OCI-LY7 (cell line): ENCODE measurements at regions not wholly inside any gene's neighbourhood (a gene's known extent, or its start where the extent isn't known, plus 50 kb on each side); places are given as distances from the start of the nearest gene placed in this dataset.

ENCODE experiments used
- BruUV-seq: library from RNA; stranded (reverse); fragments of 400-500 nt; replicated peaks from 2 replicates; lab custom pipeline; 2021; lab: Mats Ljungman, UMichigan
- CTCF ChIA-PET: fragments of 300-600 bp; sonication (Branson Sonifier 250); formaldehyde crosslinking; loops from one replicate; lab custom pipeline; 2022; ENCODE audit warnings: antibody characterized with exemption; ENCODE audit not compliant: unreplicated experiment; lab: Charles Lee
- POLR2A ChIA-PET: fragments of 300-600 bp; sonication (Branson Sonifier 250); formaldehyde crosslinking; loops from one replicate; lab custom pipeline; 2022; ENCODE audit warnings: antibody characterized with exemption; lab: Charles Lee
- DNase-seq: peaks from one replicate; pipeline ENCODE4 v3.0.0-alpha.2; 2015; ENCODE audit warnings: low spot score
- H2AFZ ChIP-seq: fragments of 200-600 bp; sonication (generic), shearing (Covaris generic); 2 replicates; pipeline ENCODE4 v1.6.1; 2014; ENCODE audit warnings: mild to moderate bottlenecking, antibody characterized with exemption, low read length, moderate library complexity
- H3K27ac ChIP-seq: fragments of 200-600 bp; sonication (generic); 2 replicates; pipeline ENCODE4 v1.5.1; 2014; ENCODE audit warnings: mixed run types, low read depth, mild to moderate bottlenecking, moderate library complexity, low read length, inconsistent platforms; ENCODE audit not compliant: poor library complexity, severe bottlenecking
- H3K36me3 ChIP-seq: fragments of 200-600 bp; sonication (generic); 2 replicates; pipeline ENCODE4 v1.6.1; 2014; ENCODE audit warnings: mild to moderate bottlenecking, antibody characterized with exemption, low read length, moderate library complexity, mixed read lengths; ENCODE audit not compliant: insufficient read depth
- H3K4me1 ChIP-seq: fragments of 200-600 bp; sonication (generic); 2 replicates; pipeline ENCODE4 v1.5.1; 2014; ENCODE audit warnings: mild to moderate bottlenecking, low read length; ENCODE audit not compliant: insufficient read depth, poor library complexity, severe bottlenecking
- H3K4me2 ChIP-seq: fragments of 200-600 bp; sonication (generic); 2 replicates; pipeline ENCODE4 v1.6.1; 2014; ENCODE audit warnings: mild to moderate bottlenecking, low read length
- H3K4me3 ChIP-seq: fragments of 200-600 bp; sonication (generic); 2 replicates; pipeline ENCODE4 v1.5.1; 2014; ENCODE audit warnings: mild to moderate bottlenecking, low read depth, low read length; ENCODE audit not compliant: poor library complexity, severe bottlenecking
- H3K79me2 ChIP-seq: fragments of 200-600 bp; sonication (generic); 2 replicates; pipeline ENCODE4 v1.6.1; 2016; ENCODE audit warnings: low read depth, mild to moderate bottlenecking, low read length, moderate library complexity, mixed read lengths; ENCODE audit not compliant: insufficient read depth
- H3K9me2 ChIP-seq: fragments of 200-600 bp; sonication (generic); 2 replicates; pipeline ENCODE4 v1.6.1; 2016; ENCODE audit warnings: mild to moderate bottlenecking, low read length, mixed read lengths; ENCODE audit not compliant: insufficient read depth
- H3K9me3 ChIP-seq: fragments of 200-600 bp; sonication (generic); 2 replicates; pipeline ENCODE4 v1.6.1; 2014; ENCODE audit warnings: mild to moderate bottlenecking, mixed run types, low read length, mixed read lengths
- H4K20me1 ChIP-seq: fragments of 200-600 bp; sonication (generic); 2 replicates; pipeline ENCODE4 v1.6.1; 2014; ENCODE audit warnings: mild to moderate bottlenecking, antibody characterized with exemption, low read length, moderate library complexity, mixed read lengths; ENCODE audit not compliant: insufficient read depth
- CTCF ChIP-seq: fragments of 200-600 bp; sonication (generic); conservative IDR thresholded peaks from 2 replicates; pipeline ENCODE4 v1.5.1; 2014; ENCODE audit warnings: mild to moderate bottlenecking, antibody characterized with exemption, low read length, moderate library complexity, mixed read lengths
- EZH2phosphoT487 ChIP-seq: fragments of 200-600 bp; sonication (generic); IDR thresholded peaks from 2 replicates; pipeline ENCODE4 v1.6.1; 2018; ENCODE audit warnings: low read depth, borderline replicate concordance, mild to moderate bottlenecking, mixed run types, antibody characterized with exemption, low read length, moderate library complexity, mixed read lengths
- intact Hi-C: fragments of 100-400 bp; cut with micrococcal nuclease; formaldehyde crosslinking; loops from one replicate; pipeline ENCODE4 v1.10.0; 2022; ENCODE audit not compliant: unreplicated experiment

GRCh38 chr1:185564816-185565215, 169.4 kb upstream of the HMCN1 start:
- Histone ChIP-seq H3K79me2 (no peaks in the 10 kb centered on the region), H3K4me3 (no peak overlapping the region), H3K9me3 (no peaks in the 10 kb centered on the region), H3K4me2 (no peak overlapping the region), H3K36me3 (no peaks in the 10 kb centered on the region), H4K20me1 (no peaks in the 10 kb centered on the region), H3K9me2 (no peaks in the 10 kb centered on the region), H3K27ac (no peak overlapping the region), H3K4me1 (no peaks in the 10 kb centered on the region), H2AFZ (no peak overlapping the region)
- TF ChIP-seq CTCF (no peak), EZH2phosphoT487 (no peak)
- CTCF ChIA-PET: no interaction called here
- POLR2A ChIA-PET: interaction anchor here (0.7 kb wide), 1 partner anchor 10 kb away, joined by 3 read pairs; no protein-coding TSS in a partner anchor
- no peak for DNase-seq
- intact Hi-C loops: no loop called here
- BruUV-seq: no TSS peak

DNA sequence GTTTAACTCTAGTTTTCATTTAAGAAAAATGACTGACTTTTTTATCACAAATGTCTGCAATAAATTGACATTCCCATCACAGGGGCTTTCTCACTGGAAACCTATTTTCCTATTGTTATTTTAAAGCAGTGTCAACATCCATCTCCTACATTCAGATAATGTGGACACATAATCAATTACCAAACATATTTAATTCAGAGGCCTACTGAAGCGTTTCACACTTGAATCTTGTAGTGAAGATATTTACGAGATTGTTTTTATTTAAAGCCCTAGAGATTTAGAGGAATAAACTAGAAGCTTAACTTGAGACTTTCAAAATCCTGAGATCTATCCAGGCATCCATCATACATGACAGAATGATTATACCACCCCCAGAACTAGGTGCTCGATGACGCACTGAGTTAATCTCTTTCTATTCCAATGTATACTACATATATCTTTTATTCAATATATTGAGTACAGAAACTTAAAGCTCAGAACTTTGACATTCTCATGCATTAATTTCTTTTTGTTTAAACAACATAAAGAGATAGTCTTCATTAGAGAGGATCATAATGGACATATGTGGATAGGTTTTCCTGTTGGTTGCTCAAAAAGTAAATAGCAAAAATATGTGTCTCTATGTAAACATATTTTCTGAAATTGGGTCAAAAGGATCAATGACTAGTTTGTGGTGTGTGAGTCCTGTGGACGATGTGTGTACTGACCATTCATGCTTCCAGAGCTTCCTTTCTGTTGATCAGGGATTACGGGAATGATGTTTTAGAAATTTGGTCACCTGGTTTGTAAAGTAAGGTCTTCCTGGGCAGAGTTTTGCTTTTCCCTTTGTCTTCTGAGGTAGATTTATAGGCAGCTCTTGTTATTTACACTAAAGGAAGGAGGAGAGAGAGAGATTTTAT, 171.5 kb upstream of the HMCN1 start:
- H2AFZ ChIP-seq: no peak overlapping the region
- no peaks in the 10 kb centered on the region for H4K20me1 ChIP-seq
- H3K4me2 ChIP-seq: no peak overlapping the region
- BruUV-seq: no TSS peak
- no peaks in the 10 kb centered on the region for H3K79me2 ChIP-seq
- H3K9me3 ChIP-seq: no peaks in the 10 kb centered on the region
- TF ChIP-seq CTCF (no peak), EZH2phosphoT487 (no peak)
- ChIA-PET CTCF (no interaction called here), POLR2A (interaction anchor here (0.6 to 1.0 kb wide), 4 partner anchors 11 to 459 kb away, joined by 3 read pairs; no protein-coding TSS in a partner anchor)
- no peak overlapping the region for H3K27ac ChIP-seq
- H3K36me3 ChIP-seq: no peaks in the 10 kb centered on the region
- H3K4me1 ChIP-seq: no peaks in the 10 kb centered on the region
- no peaks in the 10 kb centered on the region for H3K9me2 ChIP-seq
- DNase-seq: no peak
- no peak overlapping the region for H3K4me3 ChIP-seq
- intact Hi-C loops: no loop called here

DNA sequence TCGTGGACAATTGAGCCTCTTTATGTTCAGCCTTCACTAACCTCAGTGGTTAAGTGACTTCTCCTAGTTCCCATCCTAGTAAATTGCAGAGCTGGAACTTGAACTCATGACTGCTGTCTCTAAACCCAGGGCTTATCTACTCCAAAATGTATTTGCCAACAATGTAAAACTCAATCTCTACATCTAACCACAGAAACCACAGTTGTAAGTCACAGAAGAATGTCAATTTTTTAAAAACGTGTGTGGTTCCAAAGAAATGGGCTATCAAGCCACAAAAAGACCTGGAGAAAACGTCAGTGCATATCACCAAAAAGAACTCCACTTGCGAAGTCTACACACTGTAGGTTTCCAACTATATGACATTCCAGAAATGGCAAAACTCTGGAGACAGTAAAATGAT, 172.6 kb upstream of the HMCN1 start:
- no TSS peak for BruUV-seq
- intact Hi-C loops: no loop called here
- Histone ChIP-seq H2AFZ (no peak overlapping the region), H3K4me1 (no peaks in the 10 kb centered on the region), H3K36me3 (no peaks in the 10 kb centered on the region), H4K20me1 (no peaks in the 10 kb centered on the region), H3K27ac (no peak overlapping the region), H3K9me3 (no peaks in the 10 kb centered on the region), H3K4me3 (no peak overlapping the region), H3K79me2 (no peaks in the 10 kb centered on the region), H3K9me2 (no peaks in the 10 kb centered on the region), H3K4me2 (no peak overlapping the region)
- ChIA-PET CTCF (no interaction called here), POLR2A (no interaction called here)
- DNase-seq: no peak
- no peak for TF ChIP-seq CTCF
- TF ChIP-seq EZH2phosphoT487: no peak
